HPDE6-E6E7 (cell line): ENCODE measurements at regions not wholly inside any gene's neighbourhood (a gene's known extent, or its start where the extent isn't known, plus 50 kb on each side); places are given as distances from the start of the nearest gene placed in this dataset.

ENCODE experiments used
- DNase-seq: peaks from one replicate; pipeline ENCODE4 v3.0.0; 2011; ENCODE audit warnings: missing footprints; ENCODE audit errors: extremely low spot score

DNA sequence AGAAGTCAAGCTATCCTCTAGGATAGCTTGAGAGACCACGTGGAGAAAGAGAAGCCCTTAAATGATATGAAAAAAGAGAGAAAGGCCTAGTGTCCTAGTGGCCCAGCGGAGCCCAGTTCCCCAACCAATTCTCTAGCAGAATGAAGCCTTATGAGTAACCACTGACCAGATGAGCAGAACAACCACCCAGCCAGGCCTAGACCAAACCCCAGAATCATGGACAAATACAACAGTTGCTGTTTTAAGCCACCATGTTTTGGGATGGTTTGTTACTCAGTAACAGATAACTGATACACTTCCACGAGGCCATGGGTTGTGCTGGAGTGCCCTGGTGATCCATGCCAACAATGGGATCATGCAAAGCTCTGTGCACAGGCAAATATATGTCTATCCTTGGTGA, 377.1 kb downstream of the SOX9 start:
- DNase-seq: no peak

DNA sequence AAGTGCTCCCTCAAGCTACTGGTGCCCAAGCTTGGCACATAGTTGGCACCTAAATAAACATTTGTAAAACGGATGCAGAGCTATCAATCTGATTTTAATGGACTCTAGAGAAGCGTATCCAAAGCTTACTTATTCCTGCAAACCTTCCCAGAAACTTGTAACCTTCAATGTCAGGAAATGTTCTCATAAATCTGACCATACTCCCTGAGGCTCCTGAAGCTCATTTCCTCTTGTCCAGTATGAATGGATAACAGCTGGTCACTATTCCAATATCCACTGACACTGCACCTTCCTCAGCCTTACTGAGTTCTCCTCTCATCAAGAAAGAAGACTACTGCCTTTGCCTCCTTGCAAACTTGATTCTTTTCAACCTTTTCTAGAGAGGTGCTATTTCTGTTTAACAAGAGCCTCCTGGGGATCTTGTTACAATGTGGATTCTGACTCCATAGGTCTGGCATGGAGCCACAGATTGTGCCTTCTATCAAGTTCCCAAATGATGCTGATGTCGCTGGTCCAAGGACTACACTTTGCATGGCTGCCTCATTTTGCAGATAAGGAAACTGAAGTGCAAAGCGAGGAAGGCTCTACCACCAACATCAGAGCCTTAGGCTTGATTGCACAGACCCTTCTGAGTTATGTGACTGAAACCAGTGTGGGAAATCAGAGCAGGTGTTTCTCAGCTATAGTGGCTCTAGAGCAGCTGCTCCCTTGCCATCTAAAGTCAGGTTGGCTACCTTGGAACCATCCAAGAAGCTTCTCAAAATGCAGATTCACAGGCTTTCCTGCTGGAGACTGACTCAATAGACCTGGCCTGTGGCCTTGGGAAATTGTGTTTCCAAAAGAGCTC, 377.8 kb downstream of the SOX9 start:
- DNase-seq: no peak

- DNase-seq: no peak
These were observed 380.9 kb downstream of the SOX9 start for GRCh38 chr17:72501404-72502370.

DNA sequence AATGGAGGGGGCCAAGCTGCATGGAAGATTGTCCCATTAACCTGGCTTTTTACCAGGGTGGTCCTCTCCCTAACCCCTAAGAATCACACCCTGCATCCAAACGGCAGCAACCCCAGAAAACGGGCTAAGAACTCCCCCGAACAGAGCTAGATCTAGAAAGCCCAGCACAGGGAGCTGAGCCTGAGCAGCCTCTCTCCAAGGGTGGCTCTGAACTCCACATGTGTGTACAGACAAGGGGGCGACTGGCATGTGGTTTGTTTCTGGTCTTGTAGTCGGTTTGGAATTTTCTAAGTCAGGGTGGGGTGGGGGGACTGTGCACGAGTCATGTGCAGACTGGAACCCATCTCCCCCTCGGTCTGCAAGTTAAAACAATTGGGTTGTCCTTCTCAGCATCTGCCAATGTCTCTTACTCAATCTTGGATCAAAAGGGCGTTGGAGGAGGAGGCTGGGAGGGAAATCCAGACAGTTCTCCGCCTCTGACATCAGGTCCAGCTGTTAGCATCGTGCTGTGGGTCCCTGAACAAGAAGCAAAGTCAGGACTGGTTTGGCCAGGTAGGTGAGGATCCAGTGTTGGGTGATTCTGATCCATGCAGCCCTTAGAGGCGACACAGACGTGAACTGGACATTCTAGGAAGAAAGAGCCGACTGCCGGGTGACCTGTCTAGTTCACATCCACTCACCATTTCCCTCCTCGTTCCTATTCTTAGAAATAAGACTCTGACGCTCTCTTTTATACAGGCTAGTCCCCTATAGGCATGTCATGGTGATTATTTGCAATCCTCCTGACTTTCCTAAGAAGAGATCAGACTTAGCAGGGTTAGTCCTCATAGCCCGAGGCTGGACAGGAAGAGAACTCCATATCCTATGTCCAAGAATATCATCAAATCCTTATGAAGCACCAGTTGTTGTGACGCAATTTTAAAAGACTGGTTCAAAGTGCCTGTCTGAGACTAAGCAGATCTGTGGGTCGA, 381.8 kb downstream of the SOX9 start:
- DNase-seq: no peak

DNA sequence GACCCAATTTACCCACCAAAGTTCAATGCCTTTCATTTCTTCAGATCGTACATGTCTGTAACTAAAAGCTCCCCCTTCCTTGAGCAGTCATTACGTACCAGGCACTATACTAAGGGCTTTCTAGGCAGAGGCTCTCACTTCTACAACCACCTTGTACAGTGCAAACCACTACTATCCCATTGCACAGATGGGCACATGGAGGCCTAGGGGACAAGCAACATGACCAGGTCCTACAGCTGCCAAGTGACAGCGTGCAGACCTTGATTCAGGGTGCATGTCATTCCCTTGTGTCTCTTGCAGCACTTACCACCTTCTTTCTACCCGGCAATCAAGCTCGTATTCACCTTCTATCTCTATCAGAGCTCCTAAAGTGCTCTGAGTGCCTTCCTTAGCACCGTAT, 382.7 kb downstream of the SOX9 start:
- DNase-seq: no peak

DNA sequence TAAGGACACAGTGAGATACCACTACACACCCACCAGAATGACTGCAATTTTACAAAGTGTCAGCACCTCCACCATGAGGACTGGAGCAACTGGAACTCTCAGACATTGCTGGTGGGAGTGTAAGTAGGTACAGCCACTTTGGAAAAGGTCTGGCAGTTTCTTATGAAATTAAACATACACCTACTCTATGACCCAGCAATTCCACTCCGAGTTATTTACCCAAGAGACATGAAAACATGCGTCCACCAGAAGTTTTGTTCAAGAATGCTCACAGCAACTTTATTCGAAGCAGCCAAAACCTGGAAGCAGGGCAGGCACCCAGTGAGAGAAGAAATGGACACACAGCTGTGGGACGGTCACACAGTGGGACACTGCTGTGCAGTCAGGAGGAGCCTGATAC, 384.0 kb downstream of the SOX9 start:
- DNase-seq: no peak

GRCh38 chr17:72506773-72507172, 386.0 kb downstream of the SOX9 start:
- DNase-seq: no peak

GRCh38 chr17:72507370-72507769, 386.6 kb downstream of the SOX9 start:
- DNase-seq: no peak

GRCh38 chr17:72510351-72511016, 389.7 kb downstream of the SOX9 start:
- DNase-seq: peak; percentile 32

DNA sequence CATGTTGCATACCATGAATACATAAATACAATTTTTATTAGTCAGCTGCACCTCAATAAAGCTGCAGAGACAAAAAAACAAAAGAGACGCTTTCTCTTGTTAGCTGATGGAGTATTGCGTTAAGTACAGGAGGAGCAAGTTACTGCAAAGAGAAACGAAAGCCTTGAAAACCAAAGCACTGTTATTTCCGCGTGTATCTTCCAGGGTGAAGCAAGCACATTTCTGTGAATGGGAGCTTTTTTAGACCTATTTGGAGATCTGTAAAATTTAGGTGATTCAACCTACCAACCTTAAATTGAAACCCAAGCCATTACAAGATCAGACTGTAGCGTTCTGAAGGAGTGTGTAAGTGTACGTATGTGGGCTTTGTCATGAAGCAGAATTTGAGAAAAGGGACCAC, 390.4 kb downstream of the SOX9 start:
- DNase-seq: no peak

GRCh38 chr17:72511874-72512273, 391.1 kb downstream of the SOX9 start:
- no peak for DNase-seq

DNA sequence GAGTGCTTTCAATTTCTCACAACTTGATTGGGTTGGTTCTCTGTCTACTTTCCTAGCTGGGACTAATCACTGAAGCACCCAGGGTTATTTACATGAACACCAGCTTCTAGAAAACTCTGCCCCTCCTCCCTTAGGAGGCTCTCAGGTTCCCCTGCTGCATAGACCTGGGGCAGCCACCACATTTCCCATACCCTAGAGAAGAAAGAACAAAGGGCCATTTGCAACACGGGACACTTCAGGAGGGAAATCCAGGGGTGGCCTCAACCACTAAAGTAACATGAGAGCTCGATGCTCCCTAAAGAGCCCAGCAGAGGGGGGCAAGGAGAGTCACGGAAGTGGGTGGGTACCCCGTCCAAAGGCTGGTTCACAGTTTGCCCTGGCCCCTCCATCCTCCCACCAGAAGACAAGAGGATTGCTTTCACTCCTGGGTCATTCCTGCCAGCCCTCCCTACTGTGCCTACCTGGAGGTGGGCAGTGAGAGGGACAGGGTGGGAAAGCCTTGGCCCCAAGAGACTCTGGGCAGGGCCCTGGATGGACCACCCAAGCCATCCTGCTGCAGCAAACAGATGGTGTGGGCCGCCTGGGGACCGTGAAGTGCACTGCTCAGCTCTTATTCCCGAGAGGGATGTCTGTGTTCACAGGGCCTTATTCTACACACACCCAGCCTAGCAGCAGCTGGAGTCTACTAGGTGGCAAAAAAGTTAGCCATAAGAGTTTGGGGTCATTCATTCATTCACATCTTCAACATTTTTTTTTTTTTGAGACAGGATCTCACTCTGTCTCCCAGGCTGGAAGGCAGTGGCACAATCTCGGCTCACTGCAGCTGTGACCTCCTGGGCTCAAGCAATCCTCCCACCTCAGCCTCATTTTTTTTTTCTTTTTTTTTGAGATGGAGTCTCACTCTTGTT, 392.1 kb downstream of the SOX9 start:
- no peak for DNase-seq

DNA sequence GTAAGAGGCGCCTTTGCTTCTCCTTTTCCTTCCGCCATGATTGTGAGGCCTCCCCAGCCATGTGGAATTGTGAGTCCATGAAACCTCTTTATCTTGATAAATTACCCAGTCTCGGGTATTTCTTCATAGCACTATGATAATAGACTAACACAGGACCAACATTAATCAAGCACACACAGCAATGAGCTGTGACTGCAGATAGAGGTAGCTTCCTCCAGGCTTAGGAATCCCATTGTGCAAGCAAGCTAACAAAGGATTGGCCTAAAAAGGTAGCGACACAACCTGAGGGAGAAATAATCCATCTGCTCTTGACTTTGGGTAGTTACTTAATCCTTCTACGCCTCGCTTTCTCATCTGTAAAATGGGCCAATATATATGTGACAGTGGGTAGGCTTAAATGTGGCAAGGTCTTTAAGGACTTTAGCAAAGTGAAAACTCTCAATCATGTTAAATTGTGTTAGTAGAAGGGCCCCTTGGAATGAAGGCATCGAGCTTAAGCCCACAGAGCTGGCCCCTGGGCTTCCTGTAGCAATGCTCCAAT, 393.6 kb downstream of the SOX9 start:
- no peak for DNase-seq

GRCh38 chr17:72514891-72515290, 394.1 kb downstream of the SOX9 start:
- no peak for DNase-seq

GRCh38 chr17:72515291-72516065, 394.7 kb downstream of the SOX9 start:
- no peak for DNase-seq

- DNase-seq: no peak
These were observed 396.1 kb downstream of the SOX9 start for GRCh38 chr17:72516772-72517399.

GRCh38 chr17:72517413-72518158, 396.8 kb downstream of the SOX9 start:
- DNase-seq: no peak
